HEK293T (cell line): ENCODE measurements at regions not wholly inside any gene's neighbourhood (a gene's known extent, or its start where the extent isn't known, plus 50 kb on each side); places are given as distances from the start of the nearest gene placed in this dataset.

ENCODE experiments used
- FOXK2 ChIP-seq: fragments of 450-650 bp; IDR thresholded peaks from 2 replicates; pipeline ENCODE4 v1.6.1; 2016; ENCODE audit warnings: mild to moderate bottlenecking
- FOXM1 ChIP-seq: fragments of 450-650 bp; IDR thresholded peaks from 2 replicates; pipeline ENCODE4 v1.6.1; 2017; ENCODE audit warnings: mild to moderate bottlenecking, borderline replicate concordance
- SUZ12 ChIP-seq: fragments of 450-650 bp; IDR thresholded peaks from 2 replicates; pipeline ENCODE4 v1.6.1; 2016; ENCODE audit warnings: mild to moderate bottlenecking

GRCh38 chrX:45822124-45822523 lies 621.4 kb upstream of the DIPK2B start:
- no peak for TF ChIP-seq FOXK2
- TF ChIP-seq SUZ12 = no peak
- TF ChIP-seq FOXM1 = no peak
